Astrocyte (in vitro differentiated cells and primary cell): ENCODE measurements at regions not wholly inside any gene's neighbourhood (a gene's known extent, or its start where the extent isn't known, plus 50 kb on each side); places are given as distances from the start of the nearest gene placed in this dataset.

ENCODE experiments used
- DNase-seq: peaks from one replicate; pipeline ENCODE4 v3.0.0-alpha.2; 2010; ENCODE audit warnings: low read depth
- FAIRE-seq: peaks from 2 replicates; lab custom pipeline; 2011; peaks lifted over from hg19 to GRCh38; lab: Jason Lieb, UNC
- H2AFZ ChIP-seq: 2 replicates; pipeline ENCODE4 v1.6.0; 2012; ENCODE audit warnings: low read depth, low read length, inconsistent platforms
- H3K27ac ChIP-seq: 2 replicates; pipeline ENCODE4 v1.5.1; 2011; ENCODE audit warnings: low read depth, low read length, inconsistent platforms
- H3K27me3 ChIP-seq: 2 replicates; pipeline ENCODE4 v1.6.0; 2011; ENCODE audit warnings: low read length, inconsistent platforms; ENCODE audit not compliant: insufficient read depth
- H3K36me3 ChIP-seq: 2 replicates; pipeline ENCODE4 v1.5.1; 2011; ENCODE audit warnings: low read length, inconsistent platforms; ENCODE audit not compliant: insufficient read depth
- H3K4me1 ChIP-seq: 2 replicates; pipeline ENCODE4 v1.5.1; 2011; ENCODE audit warnings: low read length, inconsistent platforms; ENCODE audit not compliant: insufficient read depth
- H3K4me2 ChIP-seq: 2 replicates; pipeline ENCODE4 v1.6.0; 2012; ENCODE audit warnings: low read length, inconsistent platforms
- H3K4me3 ChIP-seq: 2 replicates; pipeline ENCODE4 v1.5.1; 2011; ENCODE audit warnings: low read depth, mild to moderate bottlenecking, low read length, inconsistent platforms; ENCODE audit not compliant: insufficient read depth
- H3K79me2 ChIP-seq: 2 replicates; pipeline ENCODE4 v1.6.0; 2012; ENCODE audit warnings: mild to moderate bottlenecking, low read length, inconsistent platforms; ENCODE audit not compliant: insufficient read depth
- H3K9ac ChIP-seq: 2 replicates; pipeline ENCODE4 v1.6.0; 2012; ENCODE audit warnings: mild to moderate bottlenecking, low read length, inconsistent platforms
- H3K9me3 ChIP-seq: 2 replicates; pipeline ENCODE4 v1.5.1; 2012; ENCODE audit warnings: low read depth, mild to moderate bottlenecking, low read length, inconsistent platforms; ENCODE audit not compliant: insufficient read depth
- H4K20me1 ChIP-seq: 2 replicates; pipeline ENCODE4 v1.6.0; 2012; ENCODE audit warnings: low read length, inconsistent platforms; ENCODE audit not compliant: insufficient read depth
- H3K27ac Mint-ChIP-seq: one replicate; pipeline ENCODE4 v1.8.0; 2021; ENCODE audit warnings: mild to moderate bottlenecking, mixed read lengths; ENCODE audit not compliant: unreplicated experiment
- H3K27me3 Mint-ChIP-seq: one replicate; pipeline ENCODE4 v1.8.0; 2021; ENCODE audit warnings: low read depth, mixed read lengths; ENCODE audit not compliant: unreplicated experiment
- H3K36me3 Mint-ChIP-seq: one replicate; pipeline ENCODE4 v1.8.0; 2021; ENCODE audit warnings: low read depth, mixed read lengths; ENCODE audit not compliant: unreplicated experiment
- H3K4me1 Mint-ChIP-seq: one replicate; pipeline ENCODE4 v1.8.0; 2021; ENCODE audit warnings: low read depth, mixed read lengths; ENCODE audit not compliant: unreplicated experiment
- H3K4me3 Mint-ChIP-seq: one replicate; pipeline ENCODE4 v1.8.0; 2021; ENCODE audit warnings: mild to moderate bottlenecking, moderate library complexity, mixed read lengths; ENCODE audit not compliant: unreplicated experiment
- H3K9me3 Mint-ChIP-seq: one replicate; pipeline ENCODE4 v1.8.0; 2021; ENCODE audit warnings: mild to moderate bottlenecking, mixed read lengths; ENCODE audit not compliant: unreplicated experiment
- CTCF ChIP-seq: IDR thresholded peaks from 2 replicates; pipeline ENCODE4 v1.5.1; 2011; ENCODE audit warnings: low read depth, mild to moderate bottlenecking, inconsistent platforms, low read length, moderate library complexity; ENCODE audit not compliant: insufficient read depth
- EZH2 ChIP-seq: IDR thresholded peaks from 2 replicates; pipeline ENCODE4 v1.6.1; 2012; ENCODE audit warnings: mild to moderate bottlenecking, low read length, inconsistent platforms; ENCODE audit not compliant: insufficient read depth

- no peaks in the 10 kb centered on the region for H3K4me1 Mint-ChIP-seq
- H3K36me3 ChIP-seq, result no peaks in the 10 kb centered on the region
- DNase-seq (no peak), FAIRE-seq (no peak)
- H3K9me3 ChIP-seq, result no peaks in the 10 kb centered on the region
- peaks cover 34% of the 10 kb centered on the region for H3K27me3 Mint-ChIP-seq
- H3K27me3 ChIP-seq, result no peaks in the 10 kb centered on the region
- TF ChIP-seq EZH2, result no peak
- no peak for TF ChIP-seq CTCF
- H3K36me3 Mint-ChIP-seq, result no peaks in the 10 kb centered on the region
- no peak overlapping the region for H3K27ac Mint-ChIP-seq
- H2AFZ ChIP-seq, result no peak overlapping the region
- no peak overlapping the region for H3K4me3 Mint-ChIP-seq
- no peak overlapping the region for H3K9ac ChIP-seq
- no peak overlapping the region for H3K27ac ChIP-seq
- peaks cover 3% of the 10 kb centered on the region for H3K9me3 Mint-ChIP-seq
- H4K20me1 ChIP-seq, result no peaks in the 10 kb centered on the region
- H3K4me3 ChIP-seq, result no peak overlapping the region
- no peaks in the 10 kb centered on the region for H3K4me1 ChIP-seq
- no peak overlapping the region for H3K4me2 ChIP-seq
- no peaks in the 10 kb centered on the region for H3K79me2 ChIP-seq
Measured at GRCh38 chr22:49628391-49629260, 199.0 kb downstream of the BRD1 start.

- DNase-seq (no peak), FAIRE-seq (no peak)
- Histone ChIP-seq H3K27ac (no peak overlapping the region), H2AFZ (no peak overlapping the region), H3K36me3 (no peaks in the 10 kb centered on the region), H3K9ac (no peak overlapping the region), H4K20me1 (no peaks in the 10 kb centered on the region), H3K4me2 (no peak overlapping the region), H3K27me3 (no peaks in the 10 kb centered on the region), H3K79me2 (no peaks in the 10 kb centered on the region), H3K4me3 (no peak overlapping the region), H3K4me1 (no peaks in the 10 kb centered on the region), H3K9me3 (no peaks in the 10 kb centered on the region)
- no peaks in the 10 kb centered on the region for H3K36me3 Mint-ChIP-seq
- TF ChIP-seq EZH2, result no peak
- TF ChIP-seq CTCF, result no peak
- peaks cover 34% of the 10 kb centered on the region for H3K27me3 Mint-ChIP-seq
- H3K9me3 Mint-ChIP-seq, result peaks cover 3% of the 10 kb centered on the region
- no peaks in the 10 kb centered on the region for H3K4me1 Mint-ChIP-seq
- no peak overlapping the region for H3K27ac Mint-ChIP-seq
- H3K4me3 Mint-ChIP-seq, result no peak overlapping the region
Measured at GRCh38 chr22:49627217-49628181, 200.2 kb downstream of the BRD1 start.
